ENCODE measurements at regions not wholly inside any gene's neighbourhood (a gene's known extent, or its start where the extent isn't known, plus 50 kb on each side); places are given as distances from the start of the nearest gene placed in this dataset.
"Not testable (repeated sequence)": the region's sequence is repeated elsewhere in the genome, so short reads cannot be mapped to it uniquely, and the experiment has no call there.

GRCh38 chr16:29195116-29195872 is 210.4 kb downstream of the LAT start:
- not testable (repeated sequence) for ATAC-seq (ENCODE audit: low read depth in 2 of 2); H3K27ac Mint-ChIP-seq; H3K27me3 Mint-ChIP-seq; H3K4me3 Mint-ChIP-seq; H3K4me1 Mint-ChIP-seq; DNase-seq
- Mint-ChIP-seq H3K9me3 (peaks cover 0 to 14% (median 0%) of the 10 kb centered on the region in 7 donors), H3K36me3 (peaks cover 0 to 13% of the 10 kb centered on the region in 2 donors)

GRCh38 chr16:29194185-29194844 is 209.5 kb downstream of the LAT start:
- not testable (repeated sequence) for DNase-seq; H3K4me1 Mint-ChIP-seq; H3K27ac Mint-ChIP-seq; H3K27me3 Mint-ChIP-seq; ATAC-seq (ENCODE audit: low read depth in 2 of 2)
- Mint-ChIP-seq H3K9me3 (peaks cover 0 to 14% (median 0%) of the 10 kb centered on the region in 7 donors), H3K4me3 (peak overlapping the region in 1 of 8 donors; percentile 9), H3K36me3 (peaks cover 0 to 13% of the 10 kb centered on the region in 2 donors)

- not testable (repeated sequence) for H3K4me1 Mint-ChIP-seq; ATAC-seq (ENCODE audit: low read depth in 2 of 2); H3K27me3 Mint-ChIP-seq; H3K27ac Mint-ChIP-seq; DNase-seq; H3K4me3 Mint-ChIP-seq
- Mint-ChIP-seq H3K36me3 (peaks cover 0 to 13% of the 10 kb centered on the region in 2 donors), H3K9me3 (peaks cover 0 to 14% (median 0%) of the 10 kb centered on the region in 7 donors)
These were observed 208.8 kb downstream of the LAT start for GRCh38 chr16:29193634-29194033.

- H3K4me1 Mint-ChIP-seq; ATAC-seq (ENCODE audit: low read depth in 2 of 2); DNase-seq; H3K4me3 Mint-ChIP-seq; H3K27me3 Mint-ChIP-seq; H3K27ac Mint-ChIP-seq: not testable (repeated sequence)
- peaks cover 0 to 11% of the 10 kb centered on the region in 2 donors for H3K36me3 Mint-ChIP-seq
- H3K9me3 Mint-ChIP-seq, result peaks cover 0 to 13% (median 0%) of the 10 kb centered on the region in 7 donors
These were observed 208.4 kb downstream of the LAT start for GRCh38 chr16:29193248-29193574.

- no peak for DNase-seq
- peak in 1 of 2 donors; percentile 16 for ATAC-seq (ENCODE audit: low read depth in 2 of 2)
- peaks cover 0 to 4% of the 10 kb centered on the region in 2 donors for H3K36me3 Mint-ChIP-seq
- H3K4me1 Mint-ChIP-seq, result no peaks in the 10 kb centered on the region
- H3K4me3 Mint-ChIP-seq, result no peak overlapping the region
- H3K9me3 Mint-ChIP-seq, result peaks cover 0 to 8% (median 0%) of the 10 kb centered on the region in 7 donors
- no peak overlapping the region for H3K27ac Mint-ChIP-seq
- no peaks in the 10 kb centered on the region for H3K27me3 Mint-ChIP-seq
These were observed 207.7 kb downstream of the LAT start for GRCh38 chr16:29192329-29193247.

GRCh38 chr16:29191636-29192180 is 206.9 kb downstream of the LAT start:
- H3K9me3 Mint-ChIP-seq; H3K4me1 Mint-ChIP-seq; H3K27me3 Mint-ChIP-seq; H3K36me3 Mint-ChIP-seq; ATAC-seq (ENCODE audit: low read depth in 2 of 2); DNase-seq; H3K27ac Mint-ChIP-seq; H3K4me3 Mint-ChIP-seq: not testable (repeated sequence)

- not testable (repeated sequence) for ATAC-seq (ENCODE audit: low read depth in 2 of 2); H3K36me3 Mint-ChIP-seq; H3K4me3 Mint-ChIP-seq; H3K4me1 Mint-ChIP-seq; H3K27ac Mint-ChIP-seq; H3K9me3 Mint-ChIP-seq; DNase-seq; H3K27me3 Mint-ChIP-seq
These were observed 205.9 kb downstream of the LAT start for GRCh38 chr16:29190553-29191431.

- not testable (repeated sequence) for H3K9me3 Mint-ChIP-seq; H3K4me1 Mint-ChIP-seq; H3K27me3 Mint-ChIP-seq; DNase-seq; H3K4me3 Mint-ChIP-seq; H3K36me3 Mint-ChIP-seq; H3K27ac Mint-ChIP-seq; ATAC-seq (ENCODE audit: low read depth in 2 of 2)
These were observed 204.0 kb downstream of the LAT start for GRCh38 chr16:29188806-29189205.

GRCh38 chr16:29186306-29187220 is 201.7 kb downstream of the LAT start:
- H3K27ac Mint-ChIP-seq; DNase-seq; H3K36me3 Mint-ChIP-seq; H3K4me3 Mint-ChIP-seq; H3K9me3 Mint-ChIP-seq; ATAC-seq (ENCODE audit: low read depth in 2 of 2); H3K4me1 Mint-ChIP-seq; H3K27me3 Mint-ChIP-seq: not testable (repeated sequence)

- not testable (repeated sequence) for ATAC-seq (ENCODE audit: low read depth in 2 of 2); H3K27ac Mint-ChIP-seq; DNase-seq; H3K4me3 Mint-ChIP-seq; H3K4me1 Mint-ChIP-seq; H3K36me3 Mint-ChIP-seq; H3K27me3 Mint-ChIP-seq; H3K9me3 Mint-ChIP-seq
These were observed 201.0 kb downstream of the LAT start for GRCh38 chr16:29185872-29186271.

- H3K27me3 Mint-ChIP-seq; DNase-seq; H3K36me3 Mint-ChIP-seq; H3K4me1 Mint-ChIP-seq; ATAC-seq (ENCODE audit: low read depth in 2 of 2); H3K9me3 Mint-ChIP-seq: not testable (repeated sequence)
- H3K27ac Mint-ChIP-seq, result peak overlapping the region in 2 of 6 donors; percentile 21 to 85
- peak overlapping the region in 2 of 8 donors; percentile 12 to 89 for H3K4me3 Mint-ChIP-seq
These were observed 200.0 kb downstream of the LAT start for GRCh38 chr16:29184738-29185438.
